CD4-positive, alpha-beta T cell treated with Interleukin-4 for 4 hours (primary cell): ENCODE measurements at regions not wholly inside any gene's neighbourhood (a gene's known extent, or its start where the extent isn't known, plus 50 kb on each side); places are given as distances from the start of the nearest gene placed in this dataset.
"Not testable (repeated sequence)": the region's sequence is repeated elsewhere in the genome, so short reads cannot be mapped to it uniquely, and the experiment has no call there.

Experiments used
- DNase-seq: peaks from one replicate; pipeline ENCODE4 v3.0.0-alpha.2; 2020

- DNase-seq, result no peak
These were observed 701.5 kb downstream of the BCL11A start for GRCh38 chr2:59851836-59852475.

- no peak for DNase-seq
These were observed 702.9 kb downstream of the BCL11A start for GRCh38 chr2:59850554-59850953.

- no peak for DNase-seq
These were observed 719.5 kb downstream of the BCL11A start for GRCh38 chr2:59833941-59834340.

GRCh38 chr2:59830601-59831000 is 722.9 kb downstream of the BCL11A start:
- DNase-seq, result no peak

- DNase-seq, result no peak
These were observed 725.8 kb downstream of the BCL11A start for GRCh38 chr2:59827677-59828076.

GRCh38 chr2:59826177-59826576 is 727.3 kb downstream of the BCL11A start:
- no peak for DNase-seq

GRCh38 chr2:59824314-59824713 is 729.1 kb downstream of the BCL11A start:
- no peak for DNase-seq

- no peak for DNase-seq
These were observed 737.4 kb downstream of the BCL11A start for GRCh38 chr2:59816075-59816474.

GRCh38 chr2:59810283-59810682 is 743.2 kb downstream of the BCL11A start:
- not testable (repeated sequence) for DNase-seq

- DNase-seq, result no peak
These were observed 747.0 kb downstream of the BCL11A start for GRCh38 chr2:59806486-59806885.

- DNase-seq, result no peak
These were observed 748.7 kb downstream of the BCL11A start for GRCh38 chr2:59804732-59805131.

GRCh38 chr2:59803586-59803985 is 749.9 kb downstream of the BCL11A start:
- no peak for DNase-seq

GRCh38 chr2:59798687-59799232 is 754.7 kb downstream of the BCL11A start:
- DNase-seq, result no peak

- no peak for DNase-seq
These were observed 762.3 kb downstream of the BCL11A start for GRCh38 chr2:59791004-59791618.

- no peak for DNase-seq
These were observed 763.1 kb downstream of the BCL11A start for GRCh38 chr2:59790186-59791003.

- DNase-seq, result no peak
These were observed 763.9 kb downstream of the BCL11A start for GRCh38 chr2:59789523-59789922.

GRCh38 chr2:59787095-59787494 is 766.4 kb downstream of the BCL11A start:
- no peak for DNase-seq

GRCh38 chr2:59786684-59787083 is 766.8 kb downstream of the BCL11A start:
- no peak for DNase-seq

GRCh38 chr2:59779571-59779970 is 773.9 kb downstream of the BCL11A start:
- no peak for DNase-seq

- DNase-seq, result no peak
These were observed 776.3 kb downstream of the BCL11A start for GRCh38 chr2:59777120-59777519.

- no peak for DNase-seq
These were observed 776.8 kb downstream of the BCL11A start for GRCh38 chr2:59776726-59777008.

GRCh38 chr2:59774821-59775433 is 778.5 kb downstream of the BCL11A start:
- no peak for DNase-seq

- DNase-seq, result no peak
These were observed 782.8 kb downstream of the BCL11A start for GRCh38 chr2:59770651-59771050.

GRCh38 chr2:59761966-59762365 is 791.5 kb downstream of the BCL11A start:
- no peak for DNase-seq
